AG09319 (cell line): ENCODE measurements at regions not wholly inside any gene's neighbourhood (a gene's known extent, or its start where the extent isn't known, plus 50 kb on each side); places are given as distances from the start of the nearest gene placed in this dataset.

ENCODE experiments used
- DNase-seq: peaks from one replicate; pipeline ENCODE4 v3.0.0-alpha.2; 2010; ENCODE audit warnings: low read depth; ENCODE audit errors: extremely low read depth
- CTCF ChIP-seq: IDR thresholded peaks from 2 replicates; pipeline ENCODE4 v1.5.1; 2011; ENCODE audit warnings: low read depth, mild to moderate bottlenecking, inconsistent platforms, low read length, moderate library complexity

GRCh38 chr4:124178449-124179021 lies 534.0 kb downstream of the ANKRD50 start:
- no peak for DNase-seq
- TF ChIP-seq CTCF = no peak

- DNase-seq = no peak
- TF ChIP-seq CTCF = no peak
These were observed 532.9 kb downstream of the ANKRD50 start for GRCh38 chr4:124179506-124180186.

DNA sequence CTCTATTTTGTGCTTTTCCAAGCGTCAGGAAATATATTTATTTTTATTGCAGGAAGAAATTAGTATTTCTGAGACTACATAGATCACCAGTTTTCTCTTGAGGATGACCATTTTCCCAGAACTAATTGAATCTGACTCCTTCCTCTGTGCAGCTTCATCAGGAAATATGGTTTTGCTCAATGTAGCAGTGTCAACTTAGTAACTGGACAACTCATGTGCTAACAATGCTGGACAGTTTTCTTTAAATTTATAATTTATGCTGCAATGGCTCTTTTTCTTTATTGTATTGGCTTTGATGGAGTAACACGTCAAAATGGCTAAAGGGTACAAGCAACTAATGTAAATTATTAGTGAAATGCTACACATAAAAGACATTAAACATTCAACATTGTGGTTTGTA lies 531.5 kb downstream of the ANKRD50 start:
- no peak for DNase-seq
- TF ChIP-seq CTCF = no peak

DNA sequence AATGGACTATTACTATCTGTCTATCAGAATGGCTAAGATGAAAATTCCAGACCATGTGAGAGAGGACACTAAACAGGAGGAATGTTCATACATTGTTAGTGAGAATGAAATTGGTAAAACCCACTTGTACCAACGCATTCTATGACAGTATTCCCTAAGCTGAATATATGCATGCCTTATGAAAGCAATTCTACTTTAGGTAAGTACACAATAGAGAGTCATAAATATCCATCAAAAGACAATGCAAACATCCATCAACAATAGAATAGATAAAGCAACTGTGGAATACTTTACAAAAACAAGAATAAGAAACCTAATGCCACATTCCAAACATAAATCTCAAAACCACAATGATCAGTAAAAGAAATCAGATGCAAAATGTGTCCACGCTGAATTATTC lies 529.3 kb downstream of the ANKRD50 start:
- DNase-seq = no peak
- TF ChIP-seq CTCF = no peak

GRCh38 chr4:124183926-124184325 lies 528.6 kb downstream of the ANKRD50 start:
- TF ChIP-seq CTCF = no peak
- DNase-seq = no peak

DNA sequence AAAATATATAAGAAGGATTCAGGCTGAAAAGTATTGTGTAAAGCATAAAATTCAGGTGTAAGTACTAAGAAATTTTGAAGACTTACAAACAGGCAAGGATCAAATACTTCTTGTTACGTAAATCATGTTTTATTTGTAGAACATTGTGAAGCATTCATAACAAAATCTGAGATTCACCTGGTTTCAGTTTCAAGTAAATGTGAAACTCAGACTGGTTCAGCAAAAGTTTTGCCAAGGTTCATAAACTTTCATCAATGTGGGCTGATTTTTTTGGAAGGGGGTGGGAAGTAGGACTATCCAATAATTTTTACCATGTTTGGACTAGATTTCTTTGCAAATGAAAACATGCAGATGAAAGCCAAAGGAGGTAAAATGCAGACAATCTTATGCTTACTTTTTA lies 527.7 kb downstream of the ANKRD50 start:
- TF ChIP-seq CTCF = no peak
- no peak for DNase-seq

- no peak for DNase-seq
- TF ChIP-seq CTCF = no peak
These were observed 523.9 kb downstream of the ANKRD50 start for GRCh38 chr4:124188595-124188994.
